ENCODE measurements at regions not wholly inside any gene's neighbourhood (a gene's known extent, or its start where the extent isn't known, plus 50 kb on each side); places are given as distances from the start of the nearest gene placed in this dataset.

GRCh38 chr1:238318294-238319110 is 427.8 kb upstream of the ZP4 start:
- no peak for FAIRE-seq
- DNase-seq (ENCODE audit: low spot score), result no peak

- no peak for DNase-seq (ENCODE audit: low spot score)
- no peak for FAIRE-seq
Observed at GRCh38 chr1:238312969-238313368, 422.2 kb upstream of the ZP4 start.

GRCh38 chr1:238306411-238306810 is 415.7 kb upstream of the ZP4 start:
- FAIRE-seq, result no peak
- DNase-seq (ENCODE audit: low spot score), result no peak

- no peak for FAIRE-seq
- no peak for DNase-seq (ENCODE audit: low spot score)
Observed at GRCh38 chr1:238302646-238303045, 411.9 kb upstream of the ZP4 start.

GRCh38 chr1:238296371-238296770 is 405.6 kb upstream of the ZP4 start:
- DNase-seq (ENCODE audit: low spot score), result no peak
- no peak for FAIRE-seq

GRCh38 chr1:238293075-238293474 is 402.4 kb upstream of the ZP4 start:
- DNase-seq (ENCODE audit: low spot score), result no peak
- FAIRE-seq, result no peak

- no peak for FAIRE-seq
- DNase-seq (ENCODE audit: low spot score), result no peak
Observed at GRCh38 chr1:238281418-238281817, 390.7 kb upstream of the ZP4 start.

- FAIRE-seq, result no peak
- no peak for DNase-seq (ENCODE audit: low spot score)
Observed at GRCh38 chr1:238279694-238280380, 389.1 kb upstream of the ZP4 start.

- DNase-seq (ENCODE audit: low spot score), result no peak
- FAIRE-seq, result no peak
Observed at GRCh38 chr1:238272145-238272544, 381.4 kb upstream of the ZP4 start.

GRCh38 chr1:238265866-238266265 is 375.1 kb upstream of the ZP4 start:
- no peak for DNase-seq (ENCODE audit: low spot score)
- FAIRE-seq, result no peak

GRCh38 chr1:238264951-238265350 is 374.2 kb upstream of the ZP4 start:
- no peak for FAIRE-seq
- no peak for DNase-seq (ENCODE audit: low spot score)

- no peak for FAIRE-seq
Observed at GRCh38 chr1:238258510-238258909, 367.8 kb upstream of the ZP4 start.

GRCh38 chr1:238257018-238257621 is 366.4 kb upstream of the ZP4 start:
- FAIRE-seq (no peak), DNase-seq (ENCODE audit: low spot score) (no peak)

More at GRCh38 chr1:238258510-238258909, 367.8 kb upstream of the ZP4 start:
- DNase-seq (ENCODE audit: low spot score), result no peak

GRCh38 chr1:238254935-238255334 is 364.2 kb upstream of the ZP4 start:
- FAIRE-seq, result no peak
- DNase-seq (ENCODE audit: low spot score), result no peak

- no peak for FAIRE-seq
- DNase-seq (ENCODE audit: low spot score), result peak; percentile 59
Observed at GRCh38 chr1:238252033-238252802, 361.5 kb upstream of the ZP4 start.

GRCh38 chr1:238248356-238248755 is 357.6 kb upstream of the ZP4 start:
- no peak for FAIRE-seq
- no peak for DNase-seq (ENCODE audit: low spot score)

GRCh38 chr1:238242181-238242580 is 351.5 kb upstream of the ZP4 start:
- FAIRE-seq, result no peak
- no peak for DNase-seq (ENCODE audit: low spot score)

GRCh38 chr1:238241607-238242006 is 350.9 kb upstream of the ZP4 start:
- DNase-seq (ENCODE audit: low spot score) (no peak), FAIRE-seq (no peak)

- DNase-seq (ENCODE audit: low spot score) (no peak), FAIRE-seq (no peak)
Observed at GRCh38 chr1:238239343-238239742, 348.6 kb upstream of the ZP4 start.

GRCh38 chr1:238233966-238234365 is 343.2 kb upstream of the ZP4 start:
- DNase-seq (ENCODE audit: low spot score) (no peak), FAIRE-seq (no peak)

- FAIRE-seq, result no peak
- DNase-seq (ENCODE audit: low spot score), result no peak
Observed at GRCh38 chr1:238232084-238232710, 341.5 kb upstream of the ZP4 start.
